ENCODE measurements at regions not wholly inside any gene's neighbourhood (a gene's known extent, or its start where the extent isn't known, plus 50 kb on each side); places are given as distances from the start of the nearest gene placed in this dataset.

- H3K27me3 ChIP-seq (ENCODE audit: low read depth) = peaks cover 30% of the 10 kb centered on the region
- H3K36me3 ChIP-seq = no peaks in the 10 kb centered on the region
- TF ChIP-seq, protein P1, sequence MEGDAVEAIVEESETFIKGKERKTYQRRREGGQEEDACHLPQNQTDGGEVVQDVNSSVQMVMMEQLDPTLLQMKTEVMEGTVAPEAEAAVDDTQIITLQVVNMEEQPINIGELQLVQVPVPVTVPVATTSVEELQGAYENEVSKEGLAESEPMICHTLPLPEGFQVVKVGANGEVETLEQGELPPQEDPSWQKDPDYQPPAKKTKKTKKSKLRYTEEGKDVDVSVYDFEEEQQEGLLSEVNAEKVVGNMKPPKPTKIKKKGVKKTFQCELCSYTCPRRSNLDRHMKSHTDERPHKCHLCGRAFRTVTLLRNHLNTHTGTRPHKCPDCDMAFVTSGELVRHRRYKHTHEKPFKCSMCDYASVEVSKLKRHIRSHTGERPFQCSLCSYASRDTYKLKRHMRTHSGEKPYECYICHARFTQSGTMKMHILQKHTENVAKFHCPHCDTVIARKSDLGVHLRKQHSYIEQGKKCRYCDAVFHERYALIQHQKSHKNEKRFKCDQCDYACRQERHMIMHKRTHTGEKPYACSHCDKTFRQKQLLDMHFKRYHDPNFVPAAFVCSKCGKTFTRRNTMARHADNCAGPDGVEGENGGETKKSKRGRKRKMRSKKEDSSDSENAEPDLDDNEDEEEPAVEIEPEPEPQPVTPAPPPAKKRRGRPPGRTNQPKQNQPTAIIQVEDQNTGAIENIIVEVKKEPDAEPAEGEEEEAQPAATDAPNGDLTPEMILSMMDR (IDR thresholded peaks at IDR 0.05; ENCODE audit: borderline replicate concordance) = no peak
- H3K4me3 ChIP-seq = no peak overlapping the region
- DNase-seq = no peak
- no peaks in the 10 kb centered on the region for H3K4me1 ChIP-seq
- intact Hi-C loops (cut with micrococcal nuclease) = no loop called here
- H3K9me3 ChIP-seq (replicated peaks) = peaks cover 9% of the 10 kb centered on the region
- no peak overlapping the region for H3K27ac ChIP-seq (replicated peaks)
These were observed 603.5 kb upstream of the CDH4 start for GRCh38 chr20:60648556-60648955.

GRCh38 chr20:60649541-60649940 is 602.5 kb upstream of the CDH4 start:
- Histone ChIP-seq H3K27ac (replicated peaks) (no peak overlapping the region), H3K9me3 (replicated peaks) (peaks cover 10% of the 10 kb centered on the region), H3K36me3 (no peaks in the 10 kb centered on the region), H3K4me3 (no peak overlapping the region), H3K27me3 (ENCODE audit: low read depth) (peaks cover 30% of the 10 kb centered on the region), H3K4me1 (no peaks in the 10 kb centered on the region)
- no peak for DNase-seq
- TF ChIP-seq, protein P1 (IDR thresholded peaks at IDR 0.05; ENCODE audit: borderline replicate concordance) = no peak
- intact Hi-C loops (cut with micrococcal nuclease) = no loop called here

- DNase-seq = no peak
- H3K27me3 ChIP-seq (ENCODE audit: low read depth) = peaks cover 30% of the 10 kb centered on the region
- no peak overlapping the region for H3K4me3 ChIP-seq
- no peaks in the 10 kb centered on the region for H3K4me1 ChIP-seq
- H3K36me3 ChIP-seq = no peaks in the 10 kb centered on the region
- TF ChIP-seq, protein P1 (IDR thresholded peaks at IDR 0.05; ENCODE audit: borderline replicate concordance) = no peak
- intact Hi-C loops (cut with micrococcal nuclease) = no loop called here
- H3K9me3 ChIP-seq (replicated peaks) = peaks cover 15% of the 10 kb centered on the region
- no peak overlapping the region for H3K27ac ChIP-seq (replicated peaks)
These were observed 602.0 kb upstream of the CDH4 start for GRCh38 chr20:60650087-60650486.

DNA sequence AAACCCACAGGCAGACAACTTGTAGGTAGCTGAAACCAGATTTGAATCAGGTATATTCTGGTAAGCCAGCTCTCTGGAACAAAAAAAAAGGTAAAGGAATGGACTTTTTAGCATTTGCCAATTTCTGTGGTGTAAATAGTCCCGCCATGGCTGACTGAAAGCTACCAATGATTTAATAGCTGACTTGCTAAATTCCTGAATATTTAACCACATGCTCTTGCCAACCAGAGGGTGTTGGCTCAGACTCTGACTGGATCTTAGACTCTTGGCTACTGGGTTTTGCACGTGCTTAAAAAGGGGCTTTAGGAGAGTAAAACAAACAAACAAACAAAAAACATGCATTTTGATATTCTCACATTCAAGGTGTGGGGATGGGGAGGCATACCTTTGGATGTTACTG is 600.0 kb upstream of the CDH4 start:
- Histone ChIP-seq H3K27me3 (ENCODE audit: low read depth) (peaks cover 35% of the 10 kb centered on the region), H3K4me3 (no peak overlapping the region), H3K36me3 (no peaks in the 10 kb centered on the region), H3K27ac (replicated peaks) (no peak overlapping the region), H3K9me3 (replicated peaks) (peaks cover 12% of the 10 kb centered on the region), H3K4me1 (no peaks in the 10 kb centered on the region)
- no peak for DNase-seq
- intact Hi-C loops (cut with micrococcal nuclease) = no loop called here
- TF ChIP-seq, protein P1 (IDR thresholded peaks at IDR 0.05; ENCODE audit: borderline replicate concordance) = no peak

- H3K27me3 ChIP-seq (ENCODE audit: low read depth) = peaks cover 38% of the 10 kb centered on the region
- no peak overlapping the region for H3K27ac ChIP-seq (replicated peaks)
- peaks cover 9% of the 10 kb centered on the region for H3K9me3 ChIP-seq (replicated peaks)
- TF ChIP-seq, protein P1 (IDR thresholded peaks at IDR 0.05; ENCODE audit: borderline replicate concordance) = no peak
- no peaks in the 10 kb centered on the region for H3K4me1 ChIP-seq
- DNase-seq = no peak
- H3K36me3 ChIP-seq = no peaks in the 10 kb centered on the region
- intact Hi-C loops (cut with micrococcal nuclease) = no loop called here
- no peak overlapping the region for H3K4me3 ChIP-seq
These were observed 599.4 kb upstream of the CDH4 start for GRCh38 chr20:60652615-60653014.
